IMR-90 (cell line): ENCODE measurements at regions not wholly inside any gene's neighbourhood (a gene's known extent, or its start where the extent isn't known, plus 50 kb on each side); places are given as distances from the start of the nearest gene placed in this dataset.

Source experiments
- ATAC-seq: fragments of 200-7000 bp; cut with Tn5 transposase; 2 replicates; pipeline ENCODE4 v1.9.1; 2020; ENCODE audit warnings: low read depth, mild to moderate bottlenecking, moderate library complexity
- BruUV-seq: library from RNA; stranded (reverse); fragments of 400-500 nt; replicated peaks from 2 replicates; lab custom pipeline; 2021; lab: Mats Ljungman, UMichigan
- CTCF ChIA-PET: fragments of 300-600 bp; formaldehyde crosslinking; extraction: SDS; loops from one replicate; lab custom pipeline; 2021; ENCODE audit warnings: antibody characterized with exemption; lab: Yijun Ruan, JAX
- POLR2A ChIA-PET: fragments of 300-600 bp; sonication (Branson Sonifier 250); formaldehyde crosslinking; loops from one replicate; lab custom pipeline; 2022; ENCODE audit warnings: antibody characterized with exemption; ENCODE audit not compliant: unreplicated experiment; lab: Charles Lee
- DNase-seq: peaks from one replicate; pipeline ENCODE4 v3.0.0; 2013
- H2AFZ ChIP-seq: replicated peaks from 2 replicates; pipeline ENCODE3; 2013; ENCODE audit warnings: low read length, mild to moderate bottlenecking; ENCODE audit not compliant: poor library complexity
- H2AK5ac ChIP-seq: 2 replicates; pipeline ENCODE4 v1.6.1; 2013; ENCODE audit warnings: low read depth, low read length, inconsistent platforms
- H2AK9ac ChIP-seq: replicated peaks from 2 replicates; pipeline ENCODE3; 2013; ENCODE audit warnings: mild to moderate bottlenecking, low read depth, low read length, moderate library complexity; ENCODE audit not compliant: poor library complexity
- H2BK120ac ChIP-seq: 2 replicates; pipeline ENCODE4 v1.6.1; 2013; ENCODE audit warnings: low read depth, low read length, inconsistent platforms
- H2BK15ac ChIP-seq: 3 replicates; pipeline ENCODE4 v1.6.1; 2013; ENCODE audit warnings: low read depth, low read length, inconsistent platforms
- H2BK20ac ChIP-seq: 2 replicates; pipeline ENCODE4 v1.6.1; 2013; ENCODE audit warnings: low read depth, mild to moderate bottlenecking, inconsistent platforms, low read length, moderate library complexity
- H2BK5ac ChIP-seq: 2 replicates; pipeline ENCODE4 v1.6.1; 2013; ENCODE audit warnings: mild to moderate bottlenecking, low read depth, low read length, inconsistent platforms; ENCODE audit not compliant: poor library complexity, severe bottlenecking
- H3K14ac ChIP-seq: replicated peaks from 2 replicates; pipeline ENCODE4 v1.6.1; 2013; ENCODE audit warnings: low read depth, low read length, inconsistent platforms
- H3K18ac ChIP-seq: 2 replicates; pipeline ENCODE4 v1.6.1; 2013; ENCODE audit warnings: low read depth, low read length, control low read depth
- H3K23ac ChIP-seq: 2 replicates; pipeline ENCODE4 v1.6.1; 2013; ENCODE audit warnings: low read depth, low read length, inconsistent platforms
- H3K27ac ChIP-seq: 2 replicates; pipeline ENCODE4 v1.5.1; 2013; ENCODE audit warnings: mild to moderate bottlenecking, control low read depth, low read length; ENCODE audit not compliant: insufficient read depth
- H3K27me3 ChIP-seq: 2 replicates; pipeline ENCODE4 v1.6.1; 2013; ENCODE audit warnings: low read length; ENCODE audit not compliant: control insufficient read depth, insufficient read depth
- H3K36me3 ChIP-seq: 2 replicates; pipeline ENCODE4 v1.6.1; 2013; ENCODE audit warnings: low read length, mixed read lengths; ENCODE audit not compliant: control insufficient read depth, insufficient read depth
- H3K4ac ChIP-seq: 2 replicates; pipeline ENCODE4 v1.6.1; 2013; ENCODE audit warnings: low read depth, low read length, inconsistent platforms
- H3K4me1 ChIP-seq: 2 replicates; pipeline ENCODE4 v1.6.1; 2013; ENCODE audit warnings: low read length, mixed read lengths; ENCODE audit not compliant: control insufficient read depth, insufficient read depth
- H3K4me2 ChIP-seq: 2 replicates; pipeline ENCODE4 v1.6.1; 2013; ENCODE audit warnings: low read depth, mild to moderate bottlenecking, control low read depth, low read length, moderate library complexity
- H3K4me3 ChIP-seq: 2 replicates; pipeline ENCODE4 v1.5.1; 2013; ENCODE audit warnings: low read depth, mild to moderate bottlenecking, control low read depth, low read length, moderate library complexity; ENCODE audit not compliant: insufficient read depth
- H3K56ac ChIP-seq: 2 replicates; pipeline ENCODE4 v1.6.1; 2013; ENCODE audit warnings: low read length, inconsistent platforms; ENCODE audit not compliant: insufficient read depth; ENCODE audit errors: extremely low read depth
- H3K79me1 ChIP-seq, 2 experiments: 2 replicates each; pipeline ENCODE4 v1.6.1; 2013; ENCODE audit warnings: low read length in 2 of 2, inconsistent platforms in 1 of 2, low read depth in 1 of 2
- H3K9ac ChIP-seq: 2 replicates; pipeline ENCODE4 v1.6.1; 2013; ENCODE audit warnings: low read depth, low read length, control low read depth
- H3K9me1 ChIP-seq: 2 replicates; pipeline ENCODE4 v1.6.1; 2013; ENCODE audit warnings: low read length, inconsistent platforms; ENCODE audit not compliant: insufficient read depth
- H3K9me3 ChIP-seq: 2 replicates; pipeline ENCODE4 v1.6.1; 2013; ENCODE audit warnings: low read length; ENCODE audit not compliant: control insufficient read depth, insufficient read depth
- H4K20me1 ChIP-seq: 2 replicates; pipeline ENCODE4 v1.6.1; 2013; ENCODE audit warnings: low read length, inconsistent platforms; ENCODE audit not compliant: insufficient read depth
- H4K5ac ChIP-seq: 2 replicates; pipeline ENCODE4 v1.6.1; 2013; ENCODE audit warnings: mild to moderate bottlenecking, low read depth, low read length, control low read depth
- H4K8ac ChIP-seq, 2 experiments: 2 replicates each; pipeline ENCODE4 v1.6.1; 2013; ENCODE audit warnings: low read depth in 2 of 2, low read length in 2 of 2, control low read depth in 1 of 2, inconsistent platforms in 1 of 2
- H4K91ac ChIP-seq: 2 replicates; pipeline ENCODE4 v1.6.1; 2013; ENCODE audit warnings: low read depth, low read length, inconsistent platforms; ENCODE audit not compliant: insufficient read depth
- BHLHE40 ChIP-seq: fragments of 150-350 bp; IDR thresholded peaks from 2 replicates; pipeline ENCODE4 v1.6.1; 2016; ENCODE audit warnings: mild to moderate bottlenecking, low read depth, low read length
- CEBPB ChIP-seq: IDR thresholded peaks from 2 replicates; pipeline ENCODE4 v1.6.1; 2012; ENCODE audit warnings: low read depth, low read length, improper control_type of control experiment
- CHD1 ChIP-seq: IDR thresholded peaks from 2 replicates; pipeline ENCODE4 v1.6.1; 2012; ENCODE audit warnings: low read depth, low read length, improper control_type of control experiment
- FOS ChIP-seq: fragments of 150-350 bp; IDR thresholded peaks from 2 replicates; pipeline ENCODE4 v1.6.1; 2016; ENCODE audit warnings: low read depth, low read length
- MAFK ChIP-seq: IDR thresholded peaks from 2 replicates; pipeline ENCODE4 v1.6.1; 2012; ENCODE audit warnings: low read depth, low read length, improper control_type of control experiment
- MAZ ChIP-seq: IDR thresholded peaks from 2 replicates; pipeline ENCODE4 v1.6.1; 2012; ENCODE audit warnings: low read depth, mild to moderate bottlenecking, low read length, improper control_type of control experiment, moderate library complexity, borderline replicate concordance
- MXI1 ChIP-seq: IDR thresholded peaks from 2 replicates; pipeline ENCODE4 v1.6.1; 2012; ENCODE audit warnings: low read depth, mild to moderate bottlenecking, low read length, moderate library complexity, borderline replicate concordance
- NFE2L2 ChIP-seq: fragments of 150-350 bp; IDR thresholded peaks from 2 replicates; pipeline ENCODE4 v1.6.1; 2016; ENCODE audit warnings: low read depth, mild to moderate bottlenecking, low read length
- POLR2A ChIP-seq: IDR thresholded peaks from 2 replicates; pipeline ENCODE4 v1.6.1; 2012; ENCODE audit warnings: mild to moderate bottlenecking, low read depth, low read length
- RAD21 ChIP-seq: IDR thresholded peaks from 2 replicates; pipeline ENCODE4 v1.6.1; 2012; ENCODE audit warnings: low read length, improper control_type of control experiment
- RCOR1 ChIP-seq: IDR thresholded peaks from 2 replicates; pipeline ENCODE4 v1.6.1; 2012; ENCODE audit warnings: mild to moderate bottlenecking, low read length, improper control_type of control experiment; ENCODE audit not compliant: insufficient replicate concordance
- RFX5 ChIP-seq: IDR thresholded peaks from 2 replicates; pipeline ENCODE4 v1.8.0; 2012; ENCODE audit warnings: low read depth, mild to moderate bottlenecking, low read length, moderate library complexity
- SMC3 ChIP-seq: fragments of 150-350 bp; IDR thresholded peaks from 2 replicates; pipeline ENCODE4 v1.6.1; 2016; ENCODE audit warnings: low read depth, mild to moderate bottlenecking, antibody characterized with exemption, low read length, moderate library complexity
- WGBS, 2 experiments: methylation state at CpG; one replicate each; pipeline versions ENCODE4 v1.1.5 to v1.1.7; 2013; ENCODE audit warnings: missing lambda C conversion rate in 2 of 2; ENCODE audit not compliant: insufficient read length in 1 of 2; ENCODE audit errors: extremely low coverage in 2 of 2; 5-methylcytosine and 5-hydroxymethylcytosine counted together
- dilution Hi-C: fragments of 300-500 bp; cut with HindIII; formaldehyde crosslinking; loops from one replicate; pipeline ENCODE4 v1.14.3; 2018; ENCODE audit warnings: low sequenced_read_pairs; ENCODE audit not compliant: unreplicated experiment
- in situ Hi-C: fragments of 300-500 bp; cut with MboI; formaldehyde crosslinking; loops from 3 replicates; pipeline ENCODE4 v1.14.3; 2019; ENCODE audit warnings: low sequenced_read_pairs, inconsistent platforms, mixed read lengths
- intact Hi-C: fragments of 100-400 bp; cut with micrococcal nuclease; formaldehyde crosslinking; loops from 2 replicates; pipeline ENCODE4 v1.10.0; 2022
- TF ChIP-seq, protein P1 (sequence below): fragments of 150-350 bp; IDR thresholded peaks from 2 replicates; pipeline ENCODE4 v1.6.1; 2016; ENCODE audit warnings: low read depth, mild to moderate bottlenecking, low read length, moderate library complexity, borderline replicate concordance
- TF ChIP-seq, protein P2 (sequence below): fragments of 150-350 bp; IDR thresholded peaks from 2 replicates; pipeline ENCODE4 v1.6.1; 2017; ENCODE audit warnings: mild to moderate bottlenecking, antibody characterized with exemption, low read length, low read depth
- TF ChIP-seq, protein P3 (sequence below): conservative IDR thresholded peaks from 2 replicates; pipeline ENCODE4 v1.5.1; 2012; ENCODE audit warnings: mild to moderate bottlenecking, low read depth, low read length, improper control_type of control experiment

DNA sequence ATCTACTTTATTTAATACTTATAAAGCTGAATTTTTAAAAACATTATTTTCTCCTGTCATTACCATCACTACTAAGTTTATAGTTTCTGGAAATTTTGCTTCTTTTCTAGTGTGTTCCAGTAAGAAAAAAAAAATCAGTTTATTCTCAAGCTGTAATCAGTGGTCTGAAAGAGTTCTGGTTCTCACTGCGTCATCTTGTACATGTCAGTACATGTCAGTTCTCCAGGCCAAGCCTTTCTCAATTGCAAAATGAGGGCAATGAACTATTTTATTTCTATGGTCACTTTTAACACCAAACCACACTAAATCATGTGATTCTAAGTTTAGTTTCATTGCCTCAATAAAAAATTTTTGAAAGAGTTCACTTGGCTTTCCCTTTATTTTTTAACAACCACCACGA lies 468.9 kb upstream of the LRFN5 start:
- Histone ChIP-seq H3K36me3 (no peaks in the 10 kb centered on the region), H4K91ac (no peak overlapping the region), H3K18ac (no peak overlapping the region), H3K27me3 (no peaks in the 10 kb centered on the region), H3K27ac (no peak overlapping the region), H3K9me1 (no peaks in the 10 kb centered on the region), H3K4me2 (no peak overlapping the region), H2BK20ac (no peak overlapping the region), H3K4me1 (no peaks in the 10 kb centered on the region), H2AK9ac (no peak overlapping the region), H3K56ac (no peak overlapping the region), H3K79me1 (no peaks in the 10 kb centered on the region), H2AK5ac (no peak overlapping the region), H4K5ac (no peak overlapping the region), H3K9me3 (no peaks in the 10 kb centered on the region), H2BK5ac (no peak overlapping the region), H4K20me1 (no peaks in the 10 kb centered on the region), H3K4ac (no peak overlapping the region), H3K23ac (no peak overlapping the region), H4K8ac (no peak overlapping the region), H3K14ac (no peak overlapping the region), H2AFZ (no peak overlapping the region), H2BK15ac (no peak overlapping the region), H3K9ac (no peak overlapping the region), H2BK120ac (no peak overlapping the region), H3K4me3 (no peak overlapping the region)
- ChIA-PET POLR2A (no interaction called here), CTCF (no interaction called here)
- TF ChIP-seq, protein P1, sequence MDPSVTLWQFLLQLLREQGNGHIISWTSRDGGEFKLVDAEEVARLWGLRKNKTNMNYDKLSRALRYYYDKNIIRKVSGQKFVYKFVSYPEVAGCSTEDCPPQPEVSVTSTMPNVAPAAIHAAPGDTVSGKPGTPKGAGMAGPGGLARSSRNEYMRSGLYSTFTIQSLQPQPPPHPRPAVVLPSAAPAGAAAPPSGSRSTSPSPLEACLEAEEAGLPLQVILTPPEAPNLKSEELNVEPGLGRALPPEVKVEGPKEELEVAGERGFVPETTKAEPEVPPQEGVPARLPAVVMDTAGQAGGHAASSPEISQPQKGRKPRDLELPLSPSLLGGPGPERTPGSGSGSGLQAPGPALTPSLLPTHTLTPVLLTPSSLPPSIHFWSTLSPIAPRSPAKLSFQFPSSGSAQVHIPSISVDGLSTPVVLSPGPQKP, result no peak
- TF ChIP-seq MAZ, result no peak
- no peak for TF ChIP-seq MXI1
- TF ChIP-seq POLR2A, result no peak
- TF ChIP-seq, protein P2, sequence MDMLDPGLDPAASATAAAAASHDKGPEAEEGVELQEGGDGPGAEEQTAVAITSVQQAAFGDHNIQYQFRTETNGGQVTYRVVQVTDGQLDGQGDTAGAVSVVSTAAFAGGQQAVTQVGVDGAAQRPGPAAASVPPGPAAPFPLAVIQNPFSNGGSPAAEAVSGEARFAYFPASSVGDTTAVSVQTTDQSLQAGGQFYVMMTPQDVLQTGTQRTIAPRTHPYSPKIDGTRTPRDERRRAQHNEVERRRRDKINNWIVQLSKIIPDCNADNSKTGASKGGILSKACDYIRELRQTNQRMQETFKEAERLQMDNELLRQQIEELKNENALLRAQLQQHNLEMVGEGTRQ, result no peak
- no peak for TF ChIP-seq CHD1
- no peak for TF ChIP-seq BHLHE40
- TF ChIP-seq FOS, result no peak
- TF ChIP-seq, protein P3, sequence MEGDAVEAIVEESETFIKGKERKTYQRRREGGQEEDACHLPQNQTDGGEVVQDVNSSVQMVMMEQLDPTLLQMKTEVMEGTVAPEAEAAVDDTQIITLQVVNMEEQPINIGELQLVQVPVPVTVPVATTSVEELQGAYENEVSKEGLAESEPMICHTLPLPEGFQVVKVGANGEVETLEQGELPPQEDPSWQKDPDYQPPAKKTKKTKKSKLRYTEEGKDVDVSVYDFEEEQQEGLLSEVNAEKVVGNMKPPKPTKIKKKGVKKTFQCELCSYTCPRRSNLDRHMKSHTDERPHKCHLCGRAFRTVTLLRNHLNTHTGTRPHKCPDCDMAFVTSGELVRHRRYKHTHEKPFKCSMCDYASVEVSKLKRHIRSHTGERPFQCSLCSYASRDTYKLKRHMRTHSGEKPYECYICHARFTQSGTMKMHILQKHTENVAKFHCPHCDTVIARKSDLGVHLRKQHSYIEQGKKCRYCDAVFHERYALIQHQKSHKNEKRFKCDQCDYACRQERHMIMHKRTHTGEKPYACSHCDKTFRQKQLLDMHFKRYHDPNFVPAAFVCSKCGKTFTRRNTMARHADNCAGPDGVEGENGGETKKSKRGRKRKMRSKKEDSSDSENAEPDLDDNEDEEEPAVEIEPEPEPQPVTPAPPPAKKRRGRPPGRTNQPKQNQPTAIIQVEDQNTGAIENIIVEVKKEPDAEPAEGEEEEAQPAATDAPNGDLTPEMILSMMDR, result no peak
- no peak for TF ChIP-seq NFE2L2
- TF ChIP-seq RFX5, result no peak
- TF ChIP-seq RAD21, result no peak
- no peak for TF ChIP-seq SMC3
- no peak for TF ChIP-seq CEBPB
- TF ChIP-seq MAFK, result no peak
- no peak for TF ChIP-seq RCOR1
- dilution Hi-C loops (no loop called here), intact Hi-C loops (no loop called here), in situ Hi-C loops (no loop called here)
- no peak for DNase-seq
- ATAC-seq, result no peak
- no TSS peak for BruUV-seq
- WGBS, 2 experiments, result no CpG with 5 or more reads among the region's 2 CpGs
